Ascending aorta (tissue), 2 donors: ENCODE measurements at regions not wholly inside any gene's neighbourhood (a gene's known extent, or its start where the extent isn't known, plus 50 kb on each side); places are given as distances from the start of the nearest gene placed in this dataset.

Source experiments
- DNase-seq, 2 donors: peaks; one replicate each; pipeline ENCODE4 v3.0.0-alpha.2; 2019; ENCODE audit warnings: low spot score in 2 of 2
- H3K27ac ChIP-seq, 2 donors: fragments of 200-600 bp; sonication (generic); one replicate each; pipeline ENCODE4 v1.5.1; 2016 to 2017; ENCODE audit warnings: mild to moderate bottlenecking in 1 of 2
- H3K27me3 ChIP-seq: fragments of 200-600 bp; sonication (generic); one replicate; pipeline ENCODE4 v1.5.1; 2017
- H3K36me3 ChIP-seq, 2 donors: fragments of 200-600 bp; sonication (generic); one replicate each; pipeline ENCODE4 v1.5.1; 2016
- H3K4me1 ChIP-seq, 2 donors: fragments of 200-600 bp; sonication (generic); one replicate each; pipeline ENCODE4 v1.5.1; 2016 to 2017; ENCODE audit warnings: mild to moderate bottlenecking in 1 of 2
- H3K4me3 ChIP-seq, 2 donors: fragments of 200-600 bp; sonication (generic); one replicate each; pipeline ENCODE4 v1.5.1; 2016 to 2017; ENCODE audit warnings: mild to moderate bottlenecking in 1 of 2
- H3K9me3 ChIP-seq, 2 donors: fragments of 200-600 bp; sonication (generic); one replicate each; pipeline ENCODE4 v1.5.1; 2016
- intact Hi-C: fragments of 100-400 bp; cut with DNase I; formaldehyde crosslinking; loops from one replicate; pipeline ENCODE4 v1.15.1; 2023
- TF ChIP-seq, protein P1 (sequence below), 3 experiments: fragments of 200-600 bp in 2 of 3; fragments of 450-650 bp in 1 of 3; sonication (generic) in 2 of 3; IDR thresholded peaks; one replicate each; pipeline ENCODE4 v1.5.1; 2016 to 2019; ENCODE audit warnings: antibody characterized with exemption in 3 of 3, mild to moderate bottlenecking in 1 of 3, moderate library complexity in 1 of 3

GRCh38 chr12:107634530-107634929 is 51.1 kb upstream of the PWP1 start:
- Histone ChIP-seq H3K4me3 (no peak overlapping the region), H3K9me3 (no peaks in the 10 kb centered on the region), H3K36me3 (no peaks in the 10 kb centered on the region), H3K27me3 (no peaks in the 10 kb centered on the region), H3K27ac (no peak overlapping the region), H3K4me1 (no peaks in the 10 kb centered on the region)
- intact Hi-C loops: no loop called here
- TF ChIP-seq, protein P1, sequence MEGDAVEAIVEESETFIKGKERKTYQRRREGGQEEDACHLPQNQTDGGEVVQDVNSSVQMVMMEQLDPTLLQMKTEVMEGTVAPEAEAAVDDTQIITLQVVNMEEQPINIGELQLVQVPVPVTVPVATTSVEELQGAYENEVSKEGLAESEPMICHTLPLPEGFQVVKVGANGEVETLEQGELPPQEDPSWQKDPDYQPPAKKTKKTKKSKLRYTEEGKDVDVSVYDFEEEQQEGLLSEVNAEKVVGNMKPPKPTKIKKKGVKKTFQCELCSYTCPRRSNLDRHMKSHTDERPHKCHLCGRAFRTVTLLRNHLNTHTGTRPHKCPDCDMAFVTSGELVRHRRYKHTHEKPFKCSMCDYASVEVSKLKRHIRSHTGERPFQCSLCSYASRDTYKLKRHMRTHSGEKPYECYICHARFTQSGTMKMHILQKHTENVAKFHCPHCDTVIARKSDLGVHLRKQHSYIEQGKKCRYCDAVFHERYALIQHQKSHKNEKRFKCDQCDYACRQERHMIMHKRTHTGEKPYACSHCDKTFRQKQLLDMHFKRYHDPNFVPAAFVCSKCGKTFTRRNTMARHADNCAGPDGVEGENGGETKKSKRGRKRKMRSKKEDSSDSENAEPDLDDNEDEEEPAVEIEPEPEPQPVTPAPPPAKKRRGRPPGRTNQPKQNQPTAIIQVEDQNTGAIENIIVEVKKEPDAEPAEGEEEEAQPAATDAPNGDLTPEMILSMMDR (IDR thresholded peaks at IDR 0.05): no peak
- DNase-seq: no peak

GRCh38 chr12:107635139-107635538 is 50.5 kb upstream of the PWP1 start:
- no peak for DNase-seq
- H3K36me3 ChIP-seq: no peaks in the 10 kb centered on the region
- no peaks in the 10 kb centered on the region for H3K27me3 ChIP-seq
- TF ChIP-seq, protein P1 (IDR thresholded peaks at IDR 0.05): no peak
- no peaks in the 10 kb centered on the region for H3K9me3 ChIP-seq
- H3K4me3 ChIP-seq: no peak overlapping the region
- intact Hi-C loops: no loop called here
- H3K4me1 ChIP-seq: no peaks in the 10 kb centered on the region
- no peak overlapping the region for H3K27ac ChIP-seq
